ENCODE measurements at regions not wholly inside any gene's neighbourhood (a gene's known extent, or its start where the extent isn't known, plus 50 kb on each side); places are given as distances from the start of the nearest gene placed in this dataset.

GRCh38 chr2:220432645-220433044 is 805.2 kb downstream of the SLC4A3 start (continued):
- TF ChIP-seq, protein P1, sequence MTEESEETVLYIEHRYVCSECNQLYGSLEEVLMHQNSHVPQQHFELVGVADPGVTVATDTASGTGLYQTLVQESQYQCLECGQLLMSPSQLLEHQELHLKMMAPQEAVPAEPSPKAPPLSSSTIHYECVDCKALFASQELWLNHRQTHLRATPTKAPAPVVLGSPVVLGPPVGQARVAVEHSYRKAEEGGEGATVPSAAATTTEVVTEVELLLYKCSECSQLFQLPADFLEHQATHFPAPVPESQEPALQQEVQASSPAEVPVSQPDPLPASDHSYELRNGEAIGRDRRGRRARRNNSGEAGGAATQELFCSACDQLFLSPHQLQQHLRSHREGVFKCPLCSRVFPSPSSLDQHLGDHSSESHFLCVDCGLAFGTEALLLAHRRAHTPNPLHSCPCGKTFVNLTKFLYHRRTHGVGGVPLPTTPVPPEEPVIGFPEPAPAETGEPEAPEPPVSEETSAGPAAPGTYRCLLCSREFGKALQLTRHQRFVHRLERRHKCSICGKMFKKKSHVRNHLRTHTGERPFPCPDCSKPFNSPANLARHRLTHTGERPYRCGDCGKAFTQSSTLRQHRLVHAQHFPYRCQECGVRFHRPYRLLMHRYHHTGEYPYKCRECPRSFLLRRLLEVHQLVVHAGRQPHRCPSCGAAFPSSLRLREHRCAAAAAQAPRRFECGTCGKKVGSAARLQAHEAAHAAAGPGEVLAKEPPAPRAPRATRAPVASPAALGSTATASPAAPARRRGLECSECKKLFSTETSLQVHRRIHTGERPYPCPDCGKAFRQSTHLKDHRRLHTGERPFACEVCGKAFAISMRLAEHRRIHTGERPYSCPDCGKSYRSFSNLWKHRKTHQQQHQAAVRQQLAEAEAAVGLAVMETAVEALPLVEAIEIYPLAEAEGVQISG (CRISPR knock-in tag; IDR thresholded peaks at IDR 0.05): no peak
- TF ChIP-seq ESRRA (CRISPR knock-in tag; IDR thresholded peaks at IDR 0.05; ENCODE audit: low read depth): no peak

DNA sequence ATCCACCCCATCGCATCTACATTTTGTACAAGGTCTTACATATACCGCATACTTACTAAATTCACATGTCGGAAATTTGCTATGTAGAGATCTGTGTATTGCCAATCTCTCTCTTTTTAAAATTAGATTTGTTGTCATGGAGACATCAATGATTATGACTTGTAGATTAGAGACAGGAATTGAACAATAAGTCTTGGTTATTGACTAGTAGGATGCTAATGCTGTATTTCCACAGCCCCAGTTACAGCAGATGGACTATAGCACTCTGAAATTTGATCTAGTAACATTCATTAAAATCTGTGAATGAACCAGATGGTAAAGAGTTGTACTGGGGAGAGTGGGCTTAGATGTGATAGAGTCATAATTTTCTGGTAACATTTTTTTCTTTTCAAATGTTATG is 805.7 kb downstream of the SLC4A3 start:
- in situ Hi-C loops (cut with HindIII; ENCODE audit: extremely low pct_ligation_motif_present, low pct_unique_long_range_greater_than_20kb) (no loop called here), intact Hi-C loops (cut with micrococcal nuclease; ENCODE audit: unreplicated experiment) (no loop called here)
- Histone ChIP-seq H3K27me3 (ENCODE audit: control insufficient read depth in 1 of 2, insufficient read depth in 2 of 2, low read length in 2 of 2) (no peaks in the 10 kb centered on the region), H3K9me3 (ENCODE audit: low read length) (no peaks in the 10 kb centered on the region), H3K36me3 (replicated peaks in 1 of 2; ENCODE audit: control insufficient read depth in 1 of 2, insufficient read depth in 2 of 2, low read length in 2 of 2) (no peaks in the 10 kb centered on the region), H3K4me3 (replicated peaks in 1 of 3; ENCODE audit: insufficient read depth in 1 of 3, low read depth in 2 of 3, low read length in 3 of 3) (no peak overlapping the region), H2AFZ (ENCODE audit: low read length) (no peak overlapping the region), H3K4me1 (ENCODE audit: insufficient read depth, low read length) (no peaks in the 10 kb centered on the region), H3K27ac (ENCODE audit: extremely low read length, insufficient read depth, low read length) (no peak overlapping the region), H3K79me2 (ENCODE audit: insufficient read depth, low read length) (no peaks in the 10 kb centered on the region), H3K4me2 (ENCODE audit: low read depth, low read length) (no peak overlapping the region), H4K20me1 (ENCODE audit: insufficient read depth, low read length) (no peaks in the 10 kb centered on the region), H3K9ac (ENCODE audit: insufficient read depth, low read depth, low read length) (no peak overlapping the region)
- ChIA-PET POLR2A (no interaction called here), CTCF (ENCODE audit: low intra/inter-chr PET ratio, low total read pairs) (no interaction called here)
- ATAC-seq: no peak
- no peak for FAIRE-seq
- WGBS (ENCODE audit: low lambda C conversion rate): 54% methylated on average over 3 of the region's 3 CpGs
- no TSS peak for BruUV-seq (replicated peaks)
- DNase-seq (ENCODE audit: low spot score): no peak
- TF ChIP-seq ZSCAN29 (CRISPR knock-in tag; conservative IDR thresholded peaks at IDR 0.05) (no peak), ZNF260 (CRISPR knock-in tag; IDR thresholded peaks at IDR 0.05; ENCODE audit: borderline replicate concordance, low read depth) (no peak), CENPT (CRISPR knock-in tag; IDR thresholded peaks at IDR 0.05; ENCODE audit: low read depth) (no peak), NR0B2 (CRISPR knock-in tag; IDR thresholded peaks at IDR 0.05) (no peak), CHD2 (IDR thresholded peaks at IDR 0.05; ENCODE audit: low read depth, low read length) (no peak), BRF2 (CRISPR knock-in tag; IDR thresholded peaks at IDR 0.05) (no peak), ATF7 (IDR thresholded peaks at IDR 0.05) (no peak), ATF7 (CRISPR knock-in tag; IDR thresholded peaks at IDR 0.05) (no peak), SOX5 (CRISPR knock-in tag; IDR thresholded peaks at IDR 0.05; ENCODE audit: borderline replicate concordance) (no peak), IRX3 (CRISPR knock-in tag; IDR thresholded peaks at IDR 0.05; ENCODE audit: borderline replicate concordance, low read depth) (no peak)
- TF ChIP-seq, protein P2, sequence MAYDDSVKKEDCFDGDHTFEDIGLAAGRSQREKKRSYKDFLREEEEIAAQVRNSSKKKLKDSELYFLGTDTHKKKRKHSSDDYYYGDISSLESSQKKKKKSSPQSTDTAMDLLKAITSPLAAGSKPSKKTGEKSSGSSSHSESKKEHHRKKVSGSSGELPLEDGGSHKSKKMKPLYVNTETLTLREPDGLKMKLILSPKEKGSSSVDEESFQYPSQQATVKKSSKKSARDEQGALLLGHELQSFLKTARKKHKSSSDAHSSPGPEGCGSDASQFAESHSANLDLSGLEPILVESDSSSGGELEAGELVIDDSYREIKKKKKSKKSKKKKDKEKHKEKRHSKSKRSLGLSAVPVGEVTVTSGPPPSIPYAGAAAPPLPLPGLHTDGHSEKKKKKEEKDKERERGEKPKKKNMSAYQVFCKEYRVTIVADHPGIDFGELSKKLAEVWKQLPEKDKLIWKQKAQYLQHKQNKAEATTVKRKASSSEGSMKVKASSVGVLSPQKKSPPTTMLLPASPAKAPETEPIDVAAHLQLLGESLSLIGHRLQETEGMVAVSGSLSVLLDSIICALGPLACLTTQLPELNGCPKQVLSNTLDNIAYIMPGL (CRISPR knock-in tag; IDR thresholded peaks at IDR 0.05; ENCODE audit: borderline replicate concordance in 1 of 2, low read depth in 1 of 2): no peak
- TF ChIP-seq, protein P3, sequence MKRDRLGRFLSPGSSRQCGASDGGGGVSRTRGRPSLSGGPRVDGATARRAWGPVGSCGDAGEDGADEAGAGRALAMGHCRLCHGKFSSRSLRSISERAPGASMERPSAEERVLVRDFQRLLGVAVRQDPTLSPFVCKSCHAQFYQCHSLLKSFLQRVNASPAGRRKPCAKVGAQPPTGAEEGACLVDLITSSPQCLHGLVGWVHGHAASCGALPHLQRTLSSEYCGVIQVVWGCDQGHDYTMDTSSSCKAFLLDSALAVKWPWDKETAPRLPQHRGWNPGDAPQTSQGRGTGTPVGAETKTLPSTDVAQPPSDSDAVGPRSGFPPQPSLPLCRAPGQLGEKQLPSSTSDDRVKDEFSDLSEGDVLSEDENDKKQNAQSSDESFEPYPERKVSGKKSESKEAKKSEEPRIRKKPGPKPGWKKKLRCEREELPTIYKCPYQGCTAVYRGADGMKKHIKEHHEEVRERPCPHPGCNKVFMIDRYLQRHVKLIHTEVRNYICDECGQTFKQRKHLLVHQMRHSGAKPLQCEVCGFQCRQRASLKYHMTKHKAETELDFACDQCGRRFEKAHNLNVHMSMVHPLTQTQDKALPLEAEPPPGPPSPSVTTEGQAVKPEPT (CRISPR knock-in tag; IDR thresholded peaks at IDR 0.05; ENCODE audit: low read depth): no peak
- TF ChIP-seq, protein P4, sequence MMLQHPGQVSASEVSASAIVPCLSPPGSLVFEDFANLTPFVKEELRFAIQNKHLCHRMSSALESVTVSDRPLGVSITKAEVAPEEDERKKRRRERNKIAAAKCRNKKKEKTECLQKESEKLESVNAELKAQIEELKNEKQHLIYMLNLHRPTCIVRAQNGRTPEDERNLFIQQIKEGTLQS (CRISPR knock-in tag; IDR thresholded peaks at IDR 0.05): no peak
